Skeletal muscle tissue (tissue), 3 donors: ENCODE measurements at regions not wholly inside any gene's neighbourhood (a gene's known extent, or its start where the extent isn't known, plus 50 kb on each side); places are given as distances from the start of the nearest gene placed in this dataset.
A peak's percentile ranks its signal among the peaks of the same experiment; 100 is the strongest.
"Not testable (repeated sequence)": the region's sequence is repeated elsewhere in the genome, so short reads cannot be mapped to it uniquely, and the experiment has no call there.

Source experiments
- H3K27ac ChIP-seq: one replicate; pipeline ENCODE4 v1.7.0; 2013; ENCODE audit warnings: mild to moderate bottlenecking, low read depth, low read length, inconsistent platforms
- H3K27me3 ChIP-seq, 3 donors: one replicate each; pipeline ENCODE4 v1.7.0; 2013; ENCODE audit warnings: low read length in 3 of 3; ENCODE audit not compliant: control insufficient read depth in 3 of 3, insufficient read depth in 3 of 3
- H3K36me3 ChIP-seq, 3 donors: one replicate each; pipeline ENCODE4 v1.7.0; 2013; ENCODE audit warnings: low read length in 3 of 3; ENCODE audit not compliant: control insufficient read depth in 3 of 3, insufficient read depth in 3 of 3
- H3K4me1 ChIP-seq, 3 donors: one replicate each; pipeline ENCODE4 v1.7.0; 2013; ENCODE audit warnings: low read length in 3 of 3, mild to moderate bottlenecking in 3 of 3; ENCODE audit not compliant: control insufficient read depth in 3 of 3, insufficient read depth in 3 of 3
- H3K4me3 ChIP-seq, 3 donors: one replicate each; pipeline ENCODE4 v1.7.0; 2013; ENCODE audit warnings: low read length in 3 of 3
- H3K9ac ChIP-seq, 3 donors: one replicate each; pipeline ENCODE4 v1.7.0; 2013; ENCODE audit warnings: low read length in 3 of 3, mild to moderate bottlenecking in 3 of 3, moderate library complexity in 2 of 3, low read depth in 1 of 3
- H3K9me3 ChIP-seq, 3 donors: one replicate each; pipeline ENCODE4 v1.7.0; 2013; ENCODE audit warnings: low read length in 3 of 3; ENCODE audit not compliant: control insufficient read depth in 3 of 3
- donor health status: Osteomylitis.

GRCh38 chr6:27773542-27774263, 138.5 kb downstream of the OR2B2 start:
- not testable (repeated sequence) for H3K27ac ChIP-seq, H3K4me1 ChIP-seq, H3K36me3 ChIP-seq, H3K9ac ChIP-seq, H3K9me3 ChIP-seq, H3K4me3 ChIP-seq
- H3K27me3 ChIP-seq: peaks cover 17 to 32% (median 27%) of the 10 kb centered on the region in 3 donors

- no peaks in the 10 kb centered on the region for H3K9me3 ChIP-seq
- no peak overlapping the region for H3K9ac ChIP-seq
- peak overlapping the region in 2 of 3 donors; percentile 35 to 46 for H3K4me3 ChIP-seq
- no peak overlapping the region for H3K27ac ChIP-seq
- H3K27me3 ChIP-seq: peaks cover 27 to 34% (median 30%) of the 10 kb centered on the region in 3 donors
- H3K36me3 ChIP-seq: no peaks in the 10 kb centered on the region
- H3K4me1 ChIP-seq: peaks cover 0 to 5% (median 4%) of the 10 kb centered on the region in 3 donors
These were observed 139.8 kb downstream of the OR2B2 start for GRCh38 chr6:27772261-27773001.

- no peak overlapping the region for H3K27ac ChIP-seq
- no peaks in the 10 kb centered on the region for H3K9me3 ChIP-seq
- no peak overlapping the region for H3K4me3 ChIP-seq
- H3K9ac ChIP-seq: no peak overlapping the region
- H3K27me3 ChIP-seq: peaks cover 24 to 30% (median 27%) of the 10 kb centered on the region in 3 donors
- H3K36me3 ChIP-seq: no peaks in the 10 kb centered on the region
- peaks cover 0 to 5% (median 4%) of the 10 kb centered on the region in 3 donors for H3K4me1 ChIP-seq
These were observed 141.0 kb downstream of the OR2B2 start for GRCh38 chr6:27771235-27771634.

GRCh38 chr6:27770724-27771123, 141.5 kb downstream of the OR2B2 start:
- H3K27ac ChIP-seq: no peak overlapping the region
- H3K4me3 ChIP-seq: no peak overlapping the region
- H3K36me3 ChIP-seq: no peaks in the 10 kb centered on the region
- H3K9ac ChIP-seq: no peak overlapping the region
- no peaks in the 10 kb centered on the region for H3K9me3 ChIP-seq
- peaks cover 19 to 31% (median 27%) of the 10 kb centered on the region in 3 donors for H3K27me3 ChIP-seq
- H3K4me1 ChIP-seq: peaks cover 0 to 5% (median 4%) of the 10 kb centered on the region in 3 donors

GRCh38 chr6:27768556-27768955, 143.6 kb downstream of the OR2B2 start:
- Histone ChIP-seq H3K27ac (no peak overlapping the region), H3K4me1 (peaks cover 0 to 5% (median 4%) of the 10 kb centered on the region in 3 donors), H3K4me3 (no peak overlapping the region), H3K36me3 (no peaks in the 10 kb centered on the region), H3K9ac (no peak overlapping the region), H3K27me3 (peaks cover 26 to 34% (median 31%) of the 10 kb centered on the region in 3 donors), H3K9me3 (no peaks in the 10 kb centered on the region)

GRCh38 chr6:27767851-27768250, 144.3 kb downstream of the OR2B2 start:
- peaks cover 26 to 34% (median 31%) of the 10 kb centered on the region in 3 donors for H3K27me3 ChIP-seq

GRCh38 chr6:27766405-27766804, 145.8 kb downstream of the OR2B2 start:
- peaks cover 29 to 42% (median 38%) of the 10 kb centered on the region in 3 donors for H3K27me3 ChIP-seq
- H3K36me3 ChIP-seq: no peaks in the 10 kb centered on the region
- H3K4me3 ChIP-seq: no peak overlapping the region
- no peaks in the 10 kb centered on the region for H3K4me1 ChIP-seq
- no peak overlapping the region for H3K9ac ChIP-seq
- no peak overlapping the region for H3K27ac ChIP-seq
- no peaks in the 10 kb centered on the region for H3K9me3 ChIP-seq

More at GRCh38 chr6:27767851-27768250, 144.3 kb downstream of the OR2B2 start:
- Histone ChIP-seq H3K9me3 (no peaks in the 10 kb centered on the region), H3K4me3 (no peak overlapping the region), H3K9ac (no peak overlapping the region), H3K36me3 (no peaks in the 10 kb centered on the region), H3K27ac (no peak overlapping the region), H3K4me1 (peaks cover 0 to 5% (median 4%) of the 10 kb centered on the region in 3 donors)

GRCh38 chr6:27765028-27765590, 147.1 kb downstream of the OR2B2 start:
- H3K4me1 ChIP-seq: no peaks in the 10 kb centered on the region
- no peak overlapping the region for H3K27ac ChIP-seq
- no peaks in the 10 kb centered on the region for H3K9me3 ChIP-seq
- peaks cover 35 to 41% (median 40%) of the 10 kb centered on the region in 3 donors for H3K27me3 ChIP-seq
- no peak overlapping the region for H3K4me3 ChIP-seq
- no peak overlapping the region for H3K9ac ChIP-seq
- no peaks in the 10 kb centered on the region for H3K36me3 ChIP-seq

GRCh38 chr6:27761391-27761790, 150.8 kb downstream of the OR2B2 start:
- no peak overlapping the region for H3K9ac ChIP-seq
- no peak overlapping the region for H3K27ac ChIP-seq
- H3K27me3 ChIP-seq: peaks cover 45 to 54% (median 49%) of the 10 kb centered on the region in 3 donors
- no peaks in the 10 kb centered on the region for H3K9me3 ChIP-seq
- peak overlapping the region in 1 of 3 donors; percentile 4 for H3K4me3 ChIP-seq
- H3K36me3 ChIP-seq: no peaks in the 10 kb centered on the region
- no peaks in the 10 kb centered on the region for H3K4me1 ChIP-seq

- H3K4me1 ChIP-seq: no peaks in the 10 kb centered on the region
- H3K4me3 ChIP-seq: no peak overlapping the region
- H3K9ac ChIP-seq: no peak overlapping the region
- no peak overlapping the region for H3K27ac ChIP-seq
- no peaks in the 10 kb centered on the region for H3K9me3 ChIP-seq
- no peaks in the 10 kb centered on the region for H3K36me3 ChIP-seq
- peaks cover 44 to 52% (median 47%) of the 10 kb centered on the region in 3 donors for H3K27me3 ChIP-seq
These were observed 151.7 kb downstream of the OR2B2 start for GRCh38 chr6:27760464-27760863.
